DMS153 (cell line): ENCODE measurements at regions not wholly inside any gene's neighbourhood (a gene's known extent, or its start where the extent isn't known, plus 50 kb on each side); places are given as distances from the start of the nearest gene placed in this dataset.

ENCODE experiments used
- DNase-seq: peaks from one replicate; lab custom pipeline; 2025; lab: John Stamatoyannopoulos, UW

- no peak for DNase-seq
Observed at GRCh38 chr11:27904358-27905055, 203.4 kb downstream of the KIF18A start.

GRCh38 chr11:27902981-27903624 is 202.8 kb upstream of the BDNF start:
- DNase-seq = no peak

DNA sequence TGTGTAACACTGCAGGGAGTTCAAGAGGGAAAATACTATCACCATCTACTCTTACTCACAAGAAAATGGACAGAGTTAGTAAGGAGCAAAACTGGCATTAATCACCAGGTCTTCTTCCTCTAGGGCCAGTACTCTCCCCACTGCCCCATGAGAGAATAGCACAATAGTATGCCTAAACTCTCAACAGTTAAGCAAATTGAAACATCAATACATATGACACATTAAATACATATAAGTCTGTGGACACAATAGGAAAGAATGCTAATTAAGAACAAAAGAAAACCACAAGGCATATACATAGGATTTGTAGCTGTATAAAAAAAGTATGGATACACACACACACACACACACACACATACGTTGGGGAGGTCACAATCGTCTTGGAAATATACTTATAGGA is 197.9 kb upstream of the BDNF start:
- no peak for DNase-seq

DNA sequence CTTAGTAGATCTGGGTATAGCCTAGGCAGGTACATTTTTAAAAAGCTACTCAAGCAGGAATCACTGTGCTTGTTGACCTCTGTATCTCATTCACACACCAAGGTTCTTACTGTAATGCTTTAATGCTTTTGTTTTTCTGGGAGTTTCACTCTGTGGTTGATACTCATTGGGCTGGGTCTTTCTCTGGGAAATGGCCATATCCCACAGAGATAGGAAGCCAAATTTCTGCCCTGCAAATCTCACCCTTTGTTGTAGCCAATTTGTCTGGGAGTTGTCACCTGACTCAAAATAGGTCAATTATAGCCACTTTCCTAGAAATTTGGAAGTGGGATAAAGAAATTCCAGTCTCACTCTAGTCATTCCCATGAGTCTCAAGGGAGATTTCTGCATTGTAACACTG is 195.8 kb upstream of the BDNF start:
- no peak for DNase-seq

GRCh38 chr11:27894552-27894951 is 194.3 kb upstream of the BDNF start:
- DNase-seq = no peak

GRCh38 chr11:27886857-27887256 is 186.6 kb upstream of the BDNF start:
- DNase-seq = no peak

DNA sequence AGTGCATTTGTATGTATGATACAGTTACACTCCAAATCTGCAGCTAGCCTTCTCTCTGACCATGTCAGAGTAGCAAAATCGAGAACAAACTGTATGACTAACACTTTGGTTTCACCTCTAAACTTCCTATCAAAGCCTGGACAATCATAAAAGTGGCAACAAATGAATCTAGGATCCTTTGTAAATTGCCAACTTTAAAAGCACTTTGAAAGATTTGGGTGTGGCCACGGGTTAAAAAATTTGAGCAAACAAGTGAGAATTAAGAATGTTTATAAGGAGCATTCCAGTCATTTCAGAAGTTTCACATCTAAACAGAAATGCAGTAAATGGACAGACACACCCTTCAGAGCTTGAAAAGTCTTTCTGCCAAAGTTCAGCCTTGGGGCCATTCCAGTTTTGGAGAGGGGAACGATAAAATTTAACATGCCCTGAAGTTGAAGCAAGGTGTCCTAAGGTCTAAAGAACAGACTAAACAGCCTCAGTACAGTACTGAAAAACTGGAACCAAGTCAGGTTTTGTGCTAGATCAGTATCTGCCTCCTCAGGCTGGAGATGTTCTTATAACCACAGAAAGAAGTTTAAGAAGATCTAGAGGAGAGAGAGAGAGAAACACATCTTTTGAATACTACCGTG is 181.9 kb upstream of the BDNF start:
- DNase-seq = no peak

DNA sequence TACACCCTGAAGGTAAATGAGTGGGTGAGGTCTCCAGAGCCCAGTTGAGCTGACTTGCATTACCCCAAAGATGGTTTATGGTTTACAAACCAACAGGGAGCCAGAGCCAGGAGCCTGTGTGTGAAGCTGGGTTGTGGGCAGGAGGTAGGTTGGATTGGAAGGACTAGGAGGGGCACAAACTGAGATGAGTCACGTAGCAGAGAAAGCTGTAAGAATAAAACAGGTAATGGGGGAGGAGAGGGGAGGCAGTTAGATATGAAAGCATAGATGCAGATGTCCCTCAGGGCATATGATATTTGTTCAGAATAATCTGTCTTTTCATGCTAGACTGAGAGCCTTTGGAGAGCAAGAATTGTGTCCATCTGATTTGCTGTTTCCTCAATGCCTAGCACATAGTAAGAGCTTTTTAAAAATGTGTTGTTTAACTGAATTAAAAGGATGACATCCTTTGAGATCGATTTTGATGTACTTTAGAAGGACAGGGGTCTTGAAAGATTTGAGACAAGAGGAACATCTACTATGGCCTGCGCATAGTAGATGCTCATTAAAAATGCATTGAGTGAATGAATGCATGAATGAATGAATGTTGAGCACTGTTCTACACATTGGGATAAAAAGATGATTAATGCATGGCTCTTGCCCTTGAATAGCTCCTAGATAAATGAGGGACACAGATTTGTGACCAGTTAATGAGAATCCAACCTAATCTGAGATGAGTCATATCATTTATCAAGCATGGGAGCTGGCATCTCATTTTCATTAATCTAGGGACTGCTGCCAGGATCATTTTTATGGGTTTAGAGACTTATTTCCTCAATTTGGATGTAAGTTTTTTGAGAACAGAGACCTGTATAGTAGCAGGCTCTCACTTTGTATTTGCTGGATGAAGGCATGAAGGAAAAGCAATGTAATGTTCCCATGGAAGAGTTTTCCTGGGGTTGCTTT is 175.8 kb upstream of the BDNF start:
- DNase-seq = no peak

DNA sequence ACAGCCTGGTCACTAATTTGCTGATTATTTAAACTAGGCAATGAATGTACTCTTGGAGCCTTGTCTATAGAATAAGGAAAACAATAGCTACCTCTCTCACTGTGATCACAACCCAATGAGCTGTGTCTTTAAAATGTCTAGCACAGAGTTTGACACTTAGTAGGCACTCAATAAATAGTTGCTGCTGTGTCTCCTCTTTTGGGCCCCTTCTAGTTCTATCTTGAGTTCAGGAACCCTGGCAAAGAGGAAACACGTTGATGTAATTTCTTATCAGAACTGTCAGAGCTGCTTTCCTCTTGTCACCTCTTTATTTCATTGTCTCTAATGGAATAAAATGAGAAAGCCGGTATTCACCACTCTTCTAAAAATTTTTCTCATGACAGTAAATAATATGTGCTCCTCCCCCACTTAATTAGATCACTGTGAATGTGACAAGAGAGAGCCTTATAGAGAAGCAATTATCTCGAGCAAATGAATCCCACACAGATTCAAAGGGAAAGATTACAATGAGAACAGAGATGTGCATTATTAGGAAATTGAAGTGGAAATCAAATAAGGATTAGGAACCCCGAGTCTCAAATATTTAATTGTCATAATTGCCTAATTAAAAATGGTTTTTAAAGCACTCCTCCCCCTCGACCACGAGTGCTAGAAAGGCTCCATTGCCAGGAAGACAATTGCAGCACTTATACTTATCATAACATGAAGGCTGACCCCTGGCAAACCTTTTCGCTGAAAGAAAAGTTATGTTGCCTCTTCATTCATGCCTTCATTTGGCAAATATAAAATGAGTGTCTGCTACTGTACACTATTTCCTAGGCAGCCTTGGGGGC is 175.0 kb upstream of the BDNF start:
- no peak for DNase-seq

- no peak for DNase-seq
Observed at GRCh38 chr11:27873664-27874063, 173.4 kb upstream of the BDNF start.

- no peak for DNase-seq
Observed at GRCh38 chr11:27871056-27871455, 170.8 kb upstream of the BDNF start.

DNA sequence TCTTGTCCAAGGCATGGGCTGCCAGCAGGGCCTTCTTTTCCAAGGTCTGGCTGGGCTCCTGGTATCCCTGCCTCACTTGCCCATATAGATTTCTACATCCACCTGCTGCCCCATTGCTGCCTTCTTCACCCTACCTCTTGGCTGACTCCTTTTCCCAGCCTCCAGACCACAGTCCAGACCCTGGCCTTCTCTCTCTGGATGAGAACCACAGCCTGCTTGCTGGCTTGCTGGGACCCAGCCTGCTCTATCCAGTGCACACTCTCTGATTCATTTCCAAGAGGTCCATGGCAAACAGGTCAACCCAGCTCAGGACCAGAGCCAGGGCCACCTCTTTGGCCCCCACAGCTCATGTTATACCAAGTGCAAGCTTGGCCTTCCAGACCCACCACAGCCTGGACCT is 169.4 kb upstream of the BDNF start:
- no peak for DNase-seq

- DNase-seq = no peak
Observed at GRCh38 chr11:27868709-27869108, 168.5 kb upstream of the BDNF start.

- no peak for DNase-seq
Observed at GRCh38 chr11:27868226-27868625, 168.0 kb upstream of the BDNF start.

DNA sequence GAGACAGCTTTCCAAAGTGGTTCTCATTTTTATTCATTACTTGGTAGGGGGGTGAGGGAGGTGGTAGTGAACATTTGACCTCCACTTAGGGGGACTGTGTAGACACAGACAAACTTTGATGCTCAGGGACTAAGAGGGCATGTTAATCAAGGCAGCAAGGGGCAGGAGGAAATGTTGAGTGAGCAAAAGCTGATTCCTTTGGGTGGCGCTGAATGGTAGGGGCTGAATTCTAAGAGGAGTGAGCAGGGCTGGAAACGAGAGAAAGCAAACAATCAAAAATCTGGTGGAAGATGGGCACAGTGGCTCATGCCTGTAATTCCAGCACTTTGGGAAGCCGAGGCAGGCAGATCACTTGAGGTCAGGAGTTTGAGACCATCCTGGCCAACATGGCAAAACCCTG is 164.8 kb upstream of the BDNF start:
- DNase-seq = no peak

DNA sequence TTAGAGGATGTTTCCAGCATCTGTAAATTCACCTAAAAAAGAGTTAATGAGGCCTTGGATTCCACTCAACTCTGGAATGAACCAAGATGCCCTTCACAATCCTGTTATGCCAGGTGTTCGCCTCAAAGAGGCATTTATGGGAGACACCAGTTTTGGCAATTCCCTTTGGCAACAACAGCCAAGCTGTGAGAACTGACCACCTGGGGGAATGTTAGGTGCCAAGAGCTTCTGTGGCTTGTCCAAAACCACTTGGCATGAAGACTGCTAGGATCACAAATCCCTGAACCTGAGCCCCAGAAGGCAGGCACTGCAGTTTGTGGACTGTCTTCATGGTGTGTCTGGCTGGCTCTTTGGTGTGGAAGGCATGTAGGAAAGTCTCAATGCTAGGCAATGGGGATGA is 164.4 kb upstream of the BDNF start:
- DNase-seq = no peak

DNA sequence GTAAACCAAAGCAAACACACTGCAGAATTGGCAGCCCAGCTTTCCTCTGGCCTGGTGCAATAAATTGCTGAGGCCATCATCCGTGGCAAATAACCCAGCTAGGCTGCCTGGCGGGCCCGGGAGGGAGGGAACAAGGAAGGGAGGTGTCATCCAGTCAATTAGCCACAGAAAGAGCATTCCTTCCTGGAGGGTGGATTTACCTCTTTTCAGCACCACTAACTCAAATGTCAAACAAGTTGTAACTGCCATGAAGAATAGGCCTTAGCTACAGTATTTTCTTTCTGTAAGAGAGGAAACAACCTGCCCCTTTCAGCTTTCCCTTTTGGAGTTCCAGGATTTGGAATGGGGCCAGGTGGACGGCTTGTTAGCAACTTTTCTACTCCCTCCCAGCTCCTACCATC is 163.8 kb upstream of the BDNF start:
- DNase-seq = no peak

- no peak for DNase-seq
Observed at GRCh38 chr11:27863637-27864036, 163.4 kb upstream of the BDNF start.

DNA sequence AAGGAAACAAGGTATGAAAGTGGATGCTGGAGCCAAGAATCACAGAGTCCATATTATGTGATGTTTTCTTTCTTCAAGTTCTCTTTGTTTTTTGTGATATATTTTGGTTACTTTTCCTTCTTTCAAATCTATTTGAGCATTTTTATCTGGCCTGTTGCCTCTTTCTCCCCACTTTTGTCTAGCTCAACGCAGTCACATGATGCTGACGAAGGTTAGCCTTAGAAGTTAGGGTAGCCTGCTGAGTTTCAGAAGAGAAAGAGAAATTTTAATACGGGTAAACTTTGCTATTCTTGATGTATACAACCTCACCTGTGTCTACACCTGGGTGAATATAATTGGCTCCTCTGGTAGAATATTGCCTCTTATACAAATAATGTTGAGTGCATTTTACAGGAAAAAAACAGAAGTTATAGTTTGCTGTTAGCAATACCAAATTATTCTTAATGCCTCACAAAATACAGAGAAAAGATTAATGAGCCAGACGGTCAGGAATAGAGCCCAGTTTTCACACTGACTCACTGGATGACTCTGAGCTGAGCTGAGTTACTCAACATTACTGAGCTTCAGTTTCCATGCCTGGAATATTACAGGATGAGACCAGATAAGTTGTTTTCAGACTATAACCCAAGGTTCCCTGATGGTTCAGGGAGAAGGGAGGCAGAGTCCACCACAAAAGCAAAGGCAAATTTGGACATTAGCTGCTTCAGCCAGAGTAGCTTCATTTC is 161.6 kb upstream of the BDNF start:
- DNase-seq = no peak

- no peak for DNase-seq
Observed at GRCh38 chr11:27860811-27861210, 160.6 kb upstream of the BDNF start.

DNA sequence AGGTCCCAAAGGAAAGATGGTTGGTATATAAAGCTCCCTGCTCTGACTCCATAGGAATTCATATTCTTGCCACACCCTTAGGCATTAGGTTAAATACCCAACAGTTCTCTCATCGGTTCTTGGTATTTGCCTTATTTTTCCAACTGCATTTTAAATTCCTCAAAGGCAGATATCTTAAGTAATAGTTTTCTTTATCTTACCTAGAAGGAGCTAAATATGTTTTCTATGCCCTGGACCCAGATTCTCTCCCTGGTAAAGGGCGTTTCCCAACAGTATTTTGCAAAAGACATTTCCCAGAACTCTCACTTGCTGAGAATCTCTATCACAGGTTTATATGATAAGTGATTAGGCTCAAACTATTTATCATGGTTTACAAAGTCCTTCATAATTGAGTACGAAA is 158.6 kb upstream of the BDNF start:
- no peak for DNase-seq
